ENCODE measurements at regions not wholly inside any gene's neighbourhood (a gene's known extent, or its start where the extent isn't known, plus 50 kb on each side); places are given as distances from the start of the nearest gene placed in this dataset.

GRCh38 chr3:10631224-10631623, 125.8 kb upstream of the ATP2B2 start:
- Histone ChIP-seq H3K36me3 (no peaks in the 10 kb centered on the region), H3K4me1 (no peaks in the 10 kb centered on the region), H3K4me2 (no peak overlapping the region), H3K4me3 (no peak overlapping the region), H3K27me3 (no peaks in the 10 kb centered on the region), H3K27ac (no peak overlapping the region), H4K20me1 (no peaks in the 10 kb centered on the region), H3K9ac (no peak overlapping the region), H3K9me3 (replicated peaks in 1 of 11) (0 out of 22 replicates have a peak, but pooled peaks cover 0 to under 1% (median 0%) of the 10 kb centered on the region in 11 experiments)
- TF ChIP-seq Cebpa-rat (IDR thresholded peaks at IDR 0.05) = no peak

GRCh38 chr3:10632125-10632524, 126.7 kb upstream of the ATP2B2 start:
- Histone ChIP-seq H3K4me2 (no peak overlapping the region), H3K27ac (no peak overlapping the region), H4K20me1 (no peaks in the 10 kb centered on the region), H3K9me3 (replicated peaks in 1 of 11) (peaks cover 2 to 10% (median 7%) of the 10 kb centered on the region in 11 experiments; a peak in 21 of 22 replicates), H3K4me3 (no peak overlapping the region), H3K36me3 (no peaks in the 10 kb centered on the region), H3K4me1 (no peaks in the 10 kb centered on the region), H3K27me3 (no peaks in the 10 kb centered on the region), H3K9ac (no peak overlapping the region)
- no peak for TF ChIP-seq Cebpa-rat (IDR thresholded peaks at IDR 0.05)

GRCh38 chr3:10632741-10633140, 127.4 kb upstream of the ATP2B2 start:
- H3K9me3 ChIP-seq (replicated peaks in 1 of 11) = peaks cover 8 to 16% (median 14%) of the 10 kb centered on the region in 11 experiments
- H3K4me2 ChIP-seq = no peak overlapping the region
- 0 out of 22 replicates have a peak, but pooled peaks cover 0 to 3% (median 0%) of the 10 kb centered on the region in 11 experiments for H3K36me3 ChIP-seq
- no peaks in the 10 kb centered on the region for H3K27me3 ChIP-seq
- no peak for TF ChIP-seq Cebpa-rat (IDR thresholded peaks at IDR 0.05)
- H3K4me3 ChIP-seq = no peak overlapping the region
- no peak overlapping the region for H3K9ac ChIP-seq
- no peak overlapping the region for H3K27ac ChIP-seq
- no peaks in the 10 kb centered on the region for H4K20me1 ChIP-seq
- H3K4me1 ChIP-seq = no peaks in the 10 kb centered on the region

GRCh38 chr3:10635446-10636076, 130.2 kb upstream of the ATP2B2 start:
- Histone ChIP-seq H3K9ac (no peak overlapping the region), H3K4me3 (no peak overlapping the region), H3K4me1 (no peaks in the 10 kb centered on the region), H3K9me3 (replicated peaks in 1 of 11) (peaks cover 28 to 42% (median 37%) of the 10 kb centered on the region in 11 experiments), H3K4me2 (no peak overlapping the region), H3K36me3 (0 out of 22 replicates have a peak, but pooled peaks cover 0 to 5% (median 0%) of the 10 kb centered on the region in 11 experiments), H3K27me3 (no peaks in the 10 kb centered on the region), H3K27ac (no peak overlapping the region), H4K20me1 (no peaks in the 10 kb centered on the region)
- TF ChIP-seq Cebpa-rat (IDR thresholded peaks at IDR 0.05) = no peak

GRCh38 chr3:10637342-10637741, 132.0 kb upstream of the ATP2B2 start:
- H3K9ac ChIP-seq = no peak overlapping the region
- H3K4me1 ChIP-seq = no peaks in the 10 kb centered on the region
- H3K4me2 ChIP-seq = no peak overlapping the region
- H3K27ac ChIP-seq = no peak overlapping the region
- no peak overlapping the region for H3K4me3 ChIP-seq
- TF ChIP-seq Cebpa-rat (IDR thresholded peaks at IDR 0.05) = no peak
- H3K9me3 ChIP-seq (replicated peaks in 1 of 11) = peaks cover 28 to 42% (median 37%) of the 10 kb centered on the region in 11 experiments
- H3K27me3 ChIP-seq = no peaks in the 10 kb centered on the region
- H3K36me3 ChIP-seq = 0 out of 22 replicates have a peak, but pooled peaks cover 0 to 5% (median 0%) of the 10 kb centered on the region in 11 experiments
- H4K20me1 ChIP-seq = no peaks in the 10 kb centered on the region

- Histone ChIP-seq H3K27me3 (no peaks in the 10 kb centered on the region), H3K4me1 (no peaks in the 10 kb centered on the region), H3K27ac (no peak overlapping the region), H3K9ac (no peak overlapping the region), H3K4me3 (no peak overlapping the region), H3K9me3 (replicated peaks in 1 of 11) (peaks cover 28 to 42% (median 37%) of the 10 kb centered on the region in 11 experiments), H3K36me3 (0 out of 22 replicates have a peak, but pooled peaks cover 0 to 5% (median 0%) of the 10 kb centered on the region in 11 experiments), H4K20me1 (no peaks in the 10 kb centered on the region), H3K4me2 (no peak overlapping the region)
- no peak for TF ChIP-seq Cebpa-rat (IDR thresholded peaks at IDR 0.05)
Measured at GRCh38 chr3:10638466-10638865, 133.1 kb upstream of the ATP2B2 start.

GRCh38 chr3:10641760-10642159, 136.4 kb upstream of the ATP2B2 start:
- no peaks in the 10 kb centered on the region for H3K4me1 ChIP-seq
- 0 out of 22 replicates have a peak, but pooled peaks cover 0 to 5% (median 0%) of the 10 kb centered on the region in 11 experiments for H3K36me3 ChIP-seq
- no peaks in the 10 kb centered on the region for H3K27me3 ChIP-seq
- H3K9ac ChIP-seq = no peak overlapping the region
- H3K4me2 ChIP-seq = no peak overlapping the region
- TF ChIP-seq Cebpa-rat (IDR thresholded peaks at IDR 0.05) = no peak
- H4K20me1 ChIP-seq = no peaks in the 10 kb centered on the region
- H3K4me3 ChIP-seq = no peak overlapping the region
- H3K9me3 ChIP-seq (replicated peaks in 1 of 11) = peaks cover 26 to 36% (median 32%) of the 10 kb centered on the region in 11 experiments
- H3K27ac ChIP-seq = no peak overlapping the region

GRCh38 chr3:10644189-10644588, 138.8 kb upstream of the ATP2B2 start:
- no peak overlapping the region for H3K9ac ChIP-seq

GRCh38 chr3:10645800-10646199, 140.4 kb upstream of the ATP2B2 start:
- Histone ChIP-seq H3K36me3 (no peaks in the 10 kb centered on the region), H3K4me2 (no peak overlapping the region), H3K4me1 (no peaks in the 10 kb centered on the region), H3K27ac (no peak overlapping the region), H4K20me1 (no peaks in the 10 kb centered on the region), H3K27me3 (no peaks in the 10 kb centered on the region), H3K9ac (no peak overlapping the region), H3K9me3 (replicated peaks in 1 of 11) (peaks cover 0 to 5% (median 0%) of the 10 kb centered on the region in 11 experiments; a peak in 3 of 22 replicates), H3K4me3 (no peak overlapping the region)
- no peak for TF ChIP-seq Cebpa-rat (IDR thresholded peaks at IDR 0.05)

More at GRCh38 chr3:10644189-10644588, 138.8 kb upstream of the ATP2B2 start:
- TF ChIP-seq Cebpa-rat (IDR thresholded peaks at IDR 0.05) = no peak
- Histone ChIP-seq H4K20me1 (no peaks in the 10 kb centered on the region), H3K4me3 (no peak overlapping the region), H3K27ac (no peak overlapping the region), H3K36me3 (no peaks in the 10 kb centered on the region), H3K9me3 (replicated peaks in 1 of 11) (peaks cover 1 to 12% (median 8%) of the 10 kb centered on the region in 11 experiments; a peak in 21 of 22 replicates), H3K4me1 (no peaks in the 10 kb centered on the region), H3K4me2 (no peak overlapping the region), H3K27me3 (no peaks in the 10 kb centered on the region)

All from BLaER1 treated with 17β-estradiol and CSF1 and Interleukin-3, amounts not matched to agents 10 nM and 100 nM (cell line).